Hematopoietic multipotent progenitor cell (in vitro differentiated cells): ENCODE measurements at regions not wholly inside any gene's neighbourhood (a gene's known extent, or its start where the extent isn't known, plus 50 kb on each side); places are given as distances from the start of the nearest gene placed in this dataset.

Source experiments
- DNase-seq, 3 donors: peaks; one replicate each; pipeline ENCODE4 v3.0.0-alpha.2; 2011 to 2015; ENCODE audit warnings: low read depth in 2 of 3, low spot score in 2 of 3

- DNase-seq: no peak
Measured at GRCh38 chr3:162096874-162097273, 600.3 kb downstream of the OTOL1 start.

DNA sequence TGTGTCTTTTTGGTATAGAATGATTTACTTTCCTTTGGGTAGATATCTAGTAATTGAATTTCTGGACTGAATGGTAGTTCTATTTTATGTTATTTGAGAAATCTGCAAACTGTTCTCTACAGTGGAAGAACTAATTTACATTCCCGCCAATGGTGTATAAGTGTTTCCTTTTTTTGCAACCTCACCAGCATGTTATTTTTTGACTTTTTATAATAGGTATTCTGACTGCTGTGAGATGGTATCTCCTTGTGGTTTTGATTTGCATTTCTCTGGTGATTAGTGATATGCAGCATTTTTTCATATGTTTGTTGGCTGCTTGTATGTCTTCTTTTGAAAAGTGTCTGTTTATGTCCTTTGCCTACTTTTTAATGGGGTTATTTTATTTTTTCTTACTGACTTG lies 607.2 kb downstream of the OTOL1 start:
- DNase-seq: no peak

DNA sequence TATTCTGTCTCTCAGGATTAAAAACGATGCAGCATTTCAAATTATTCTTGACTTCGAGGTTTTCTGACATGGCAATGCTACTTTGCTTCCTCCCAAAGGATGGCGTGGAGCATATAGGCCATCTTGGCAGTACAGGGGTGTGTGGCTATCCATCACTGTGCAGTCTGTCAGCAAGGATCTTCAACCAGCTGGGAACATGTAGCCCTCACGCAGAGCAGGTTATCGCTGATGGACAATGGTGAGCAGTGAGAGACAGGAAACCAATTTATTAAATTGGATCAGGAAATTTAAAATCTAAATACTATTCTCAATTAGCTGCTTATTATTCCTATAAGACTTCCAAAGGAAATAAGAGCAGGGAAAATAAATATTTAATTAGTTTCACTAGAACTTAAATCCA lies 615.3 kb downstream of the OTOL1 start:
- no peak for DNase-seq

GRCh38 chr3:162112719-162113118 lies 616.1 kb downstream of the OTOL1 start:
- no peak for DNase-seq

GRCh38 chr3:162117961-162118360 lies 621.4 kb downstream of the OTOL1 start:
- no peak for DNase-seq

- DNase-seq: no peak
Measured at GRCh38 chr3:162119651-162120050, 623.0 kb downstream of the OTOL1 start.

GRCh38 chr3:162122405-162122804 lies 625.8 kb downstream of the OTOL1 start:
- DNase-seq: no peak

GRCh38 chr3:162125790-162126189 lies 629.2 kb downstream of the OTOL1 start:
- no peak for DNase-seq

DNA sequence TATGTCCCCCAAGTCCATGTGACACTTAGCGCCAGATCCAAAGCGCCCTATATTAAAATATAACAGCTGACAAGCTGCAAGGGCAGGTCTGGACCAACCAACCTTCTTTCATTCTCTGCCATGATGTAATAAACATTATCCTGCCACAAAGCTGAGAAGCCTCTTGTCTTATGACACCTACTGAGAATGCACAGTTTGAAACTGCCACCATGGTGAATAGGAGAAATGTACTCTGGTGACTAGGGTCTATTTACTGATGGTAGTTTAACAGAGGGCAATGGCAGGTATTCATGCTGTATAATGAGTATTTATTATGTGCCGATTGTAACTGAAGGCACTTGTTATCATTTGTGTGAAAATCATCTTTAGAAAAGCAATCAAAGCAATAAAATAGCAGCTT lies 634.0 kb downstream of the OTOL1 start:
- no peak for DNase-seq

GRCh38 chr3:162132981-162133380 lies 636.4 kb downstream of the OTOL1 start:
- DNase-seq: no peak

GRCh38 chr3:162134571-162134970 lies 638.0 kb downstream of the OTOL1 start:
- peak in 2 of 3 donors; percentile 49 to 77 for DNase-seq

- DNase-seq: no peak
Measured at GRCh38 chr3:162136136-162136535, 639.5 kb downstream of the OTOL1 start.

DNA sequence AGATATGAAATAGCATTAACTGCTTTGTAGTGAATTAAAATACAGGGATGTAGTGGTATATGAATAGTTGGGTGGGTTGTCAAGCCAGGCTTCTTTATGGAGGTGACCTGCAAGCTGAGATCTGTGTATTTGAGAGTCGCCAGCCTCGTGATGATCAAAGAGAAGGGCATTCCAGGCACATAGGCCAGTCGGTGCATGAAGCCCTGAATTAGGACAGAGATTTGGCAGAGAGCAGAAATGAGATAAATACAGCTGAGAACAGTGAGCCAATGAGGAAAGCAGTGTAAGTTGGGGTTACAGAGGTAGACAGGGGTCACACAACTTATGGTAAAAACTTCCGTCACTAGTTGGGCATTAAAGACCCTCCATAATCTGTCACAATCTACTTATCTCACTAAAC lies 641.9 kb downstream of the OTOL1 start:
- DNase-seq: no peak

DNA sequence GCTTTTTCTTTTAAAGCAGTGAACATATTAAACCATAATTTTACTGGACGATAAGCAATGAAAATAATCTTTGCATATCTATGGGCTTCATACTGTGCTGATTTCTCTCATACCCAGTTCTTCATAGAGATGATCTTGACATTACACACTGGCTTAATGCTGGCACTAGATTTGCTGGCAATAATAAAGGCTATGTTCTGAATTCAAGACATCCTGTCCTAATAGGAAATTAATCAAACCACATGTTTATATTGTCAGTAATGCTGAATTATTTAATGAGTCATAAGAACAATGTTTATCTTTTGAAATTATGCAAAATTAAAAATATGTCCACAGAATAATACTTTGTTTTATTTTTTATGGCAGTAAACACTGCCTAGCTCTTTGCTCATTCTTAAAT lies 643.2 kb downstream of the OTOL1 start:
- DNase-seq: no peak

DNA sequence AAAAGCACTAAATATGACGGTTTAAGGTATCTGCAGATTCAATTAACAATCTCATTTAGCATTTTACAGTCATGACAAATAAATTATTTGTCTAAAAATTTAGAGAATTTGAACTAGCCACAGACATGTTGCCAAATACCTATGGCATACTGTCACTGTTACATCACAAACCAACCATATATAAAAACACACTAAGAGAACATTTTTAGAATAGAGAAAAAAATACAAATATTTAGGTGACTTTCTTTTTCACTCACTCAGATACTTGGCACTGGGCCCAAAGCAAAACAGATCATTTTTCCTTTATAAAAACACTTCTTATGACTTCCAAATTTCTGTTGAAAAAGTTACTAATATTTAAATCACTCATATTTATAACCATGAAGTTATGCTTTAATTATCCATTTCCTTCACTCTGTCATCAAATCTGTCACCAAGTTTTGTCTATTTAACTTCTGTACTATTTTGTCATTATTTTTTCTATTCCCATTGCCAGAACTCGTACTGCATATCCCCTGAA lies 644.7 kb downstream of the OTOL1 start:
- DNase-seq: no peak

DNA sequence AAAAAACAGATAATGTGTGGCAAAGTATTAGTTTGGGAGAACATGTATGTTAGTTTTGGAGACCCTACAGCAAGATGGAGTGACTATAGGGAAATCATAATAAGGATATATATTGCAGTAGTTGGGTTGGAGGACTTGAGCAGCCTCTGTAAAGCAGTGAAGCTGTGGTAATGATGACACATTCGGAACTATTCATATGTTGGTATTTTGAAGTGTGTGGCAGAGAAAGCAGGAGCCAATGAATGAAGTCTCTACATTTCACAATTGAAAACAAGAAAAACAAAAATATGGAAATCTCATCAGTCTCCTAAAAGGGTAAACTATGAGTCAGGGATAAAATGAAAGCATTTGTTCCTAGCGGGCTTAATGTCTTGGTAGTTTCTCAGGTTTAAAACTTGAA lies 645.9 kb downstream of the OTOL1 start:
- DNase-seq: no peak

- no peak for DNase-seq
Measured at GRCh38 chr3:162143180-162143579, 646.6 kb downstream of the OTOL1 start.

GRCh38 chr3:162147996-162148395 lies 651.4 kb downstream of the OTOL1 start:
- DNase-seq: no peak

GRCh38 chr3:162150790-162151189 lies 654.2 kb downstream of the OTOL1 start:
- DNase-seq: no peak

GRCh38 chr3:162152636-162153035 lies 656.0 kb downstream of the OTOL1 start:
- DNase-seq: no peak

GRCh38 chr3:162161595-162161994 lies 665.0 kb downstream of the OTOL1 start:
- no peak for DNase-seq

DNA sequence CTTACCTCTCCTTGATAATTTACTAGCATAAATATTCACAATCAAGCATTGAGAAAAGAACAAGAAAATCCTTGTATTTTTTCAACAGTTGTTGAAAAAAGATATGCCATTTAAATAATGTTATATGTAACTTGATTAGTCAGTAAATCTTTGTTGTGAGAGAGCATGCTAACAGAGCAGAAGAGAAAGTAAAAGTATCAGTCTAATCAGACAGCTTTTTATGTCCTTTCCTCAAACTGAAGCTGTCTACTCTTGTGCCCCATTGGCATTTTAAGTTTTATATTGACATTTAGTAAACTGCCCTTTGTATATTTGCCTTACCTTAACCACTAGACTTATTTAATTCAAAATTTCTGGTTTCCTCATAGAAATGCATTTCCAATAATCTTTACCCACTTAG lies 668.7 kb downstream of the OTOL1 start:
- no peak for DNase-seq

GRCh38 chr3:162166543-162166942 lies 669.9 kb downstream of the OTOL1 start:
- DNase-seq: no peak

- DNase-seq: no peak
Measured at GRCh38 chr3:162168715-162169114, 672.1 kb downstream of the OTOL1 start.
